ENCODE measurements at regions not wholly inside any gene's neighbourhood (a gene's known extent, or its start where the extent isn't known, plus 50 kb on each side); places are given as distances from the start of the nearest gene placed in this dataset.
"Not testable (repeated sequence)": the region's sequence is repeated elsewhere in the genome, so short reads cannot be mapped to it uniquely, and the experiment has no call there.

- not testable (repeated sequence) for H3K27ac ChIP-seq (ENCODE audit: low read depth); DNase-seq (ENCODE audit: extremely low spot score); H3K4me1 ChIP-seq (ENCODE audit: insufficient read depth); H3K4me3 ChIP-seq (ENCODE audit: low read depth, low read length); H3K36me3 ChIP-seq (ENCODE audit: insufficient read depth)
- 97% methylated on average over 31 of the region's 31 CpGs for WGBS
Observed at GRCh38 chr15:69567238-69567760, 114.7 kb downstream of the RPLP1 start.

- no peaks in the 10 kb centered on the region for H3K36me3 ChIP-seq (ENCODE audit: insufficient read depth)
- no peaks in the 10 kb centered on the region for H3K4me1 ChIP-seq (ENCODE audit: insufficient read depth)
- 80% methylated on average over 8 of the region's 8 CpGs for WGBS
- H3K27ac ChIP-seq (ENCODE audit: low read depth) = no peak overlapping the region
- H3K4me3 ChIP-seq (ENCODE audit: low read depth, low read length) = no peak overlapping the region
- no peak for DNase-seq (ENCODE audit: extremely low spot score)
Observed at GRCh38 chr15:69568173-69569009, 115.8 kb downstream of the RPLP1 start.

GRCh38 chr15:69570454-69570853 lies 117.8 kb downstream of the RPLP1 start:
- Histone ChIP-seq H3K27ac (ENCODE audit: low read depth) (no peak overlapping the region), H3K4me1 (ENCODE audit: insufficient read depth) (no peaks in the 10 kb centered on the region), H3K4me3 (ENCODE audit: low read depth, low read length) (no peak overlapping the region), H3K36me3 (ENCODE audit: insufficient read depth) (no peaks in the 10 kb centered on the region)
- 72% methylated on average over 5 of the region's 5 CpGs for WGBS
- no peak for DNase-seq (ENCODE audit: extremely low spot score)

- no peaks in the 10 kb centered on the region for H3K36me3 ChIP-seq (ENCODE audit: insufficient read depth)
- DNase-seq (ENCODE audit: extremely low spot score) = no peak
- WGBS = 97% methylated on average over 5 of the region's 5 CpGs
- H3K27ac ChIP-seq (ENCODE audit: low read depth) = no peak overlapping the region
- no peak overlapping the region for H3K4me3 ChIP-seq (ENCODE audit: low read depth, low read length)
- H3K4me1 ChIP-seq (ENCODE audit: insufficient read depth) = no peaks in the 10 kb centered on the region
Observed at GRCh38 chr15:69570997-69571396, 118.4 kb downstream of the RPLP1 start.

GRCh38 chr15:69573278-69573677 lies 120.7 kb downstream of the RPLP1 start:
- not testable (repeated sequence) for H3K27ac ChIP-seq (ENCODE audit: low read depth); H3K4me3 ChIP-seq (ENCODE audit: low read depth, low read length); DNase-seq (ENCODE audit: extremely low spot score); H3K4me1 ChIP-seq (ENCODE audit: insufficient read depth); H3K36me3 ChIP-seq (ENCODE audit: insufficient read depth)
- WGBS = 83% methylated on average over 2 of the region's 2 CpGs

GRCh38 chr15:69573815-69574475 lies 121.3 kb downstream of the RPLP1 start:
- no peaks in the 10 kb centered on the region for H3K36me3 ChIP-seq (ENCODE audit: insufficient read depth)
- no peaks in the 10 kb centered on the region for H3K4me1 ChIP-seq (ENCODE audit: insufficient read depth)
- H3K27ac ChIP-seq (ENCODE audit: low read depth) = no peak overlapping the region
- WGBS = 60% methylated on average over 13 of the region's 13 CpGs
- no peak for DNase-seq (ENCODE audit: extremely low spot score)
- no peak overlapping the region for H3K4me3 ChIP-seq (ENCODE audit: low read depth, low read length)

- no peak overlapping the region for H3K27ac ChIP-seq (ENCODE audit: low read depth)
- WGBS = 83% methylated on average over 5 of the region's 5 CpGs
- no peak overlapping the region for H3K4me3 ChIP-seq (ENCODE audit: low read depth, low read length)
- no peaks in the 10 kb centered on the region for H3K4me1 ChIP-seq (ENCODE audit: insufficient read depth)
- DNase-seq (ENCODE audit: extremely low spot score) = no peak
- H3K36me3 ChIP-seq (ENCODE audit: insufficient read depth) = no peaks in the 10 kb centered on the region
Observed at GRCh38 chr15:69574506-69574905, 121.9 kb downstream of the RPLP1 start.

- no peak overlapping the region for H3K4me3 ChIP-seq (ENCODE audit: low read depth, low read length)
- H3K4me1 ChIP-seq (ENCODE audit: insufficient read depth) = no peaks in the 10 kb centered on the region
- DNase-seq (ENCODE audit: extremely low spot score) = no peak
- no peak overlapping the region for H3K27ac ChIP-seq (ENCODE audit: low read depth)
- H3K36me3 ChIP-seq (ENCODE audit: insufficient read depth) = no peaks in the 10 kb centered on the region
- WGBS = 89% methylated on average over 6 of the region's 6 CpGs
Observed at GRCh38 chr15:69575387-69575786, 122.8 kb downstream of the RPLP1 start.

- Histone ChIP-seq H3K36me3 (ENCODE audit: insufficient read depth) (no peaks in the 10 kb centered on the region), H3K4me1 (ENCODE audit: insufficient read depth) (no peaks in the 10 kb centered on the region)
- DNase-seq (ENCODE audit: extremely low spot score) = no peak
Observed at GRCh38 chr15:69576035-69576526, 123.5 kb downstream of the RPLP1 start.

GRCh38 chr15:69576948-69577351 lies 124.3 kb downstream of the RPLP1 start:
- Histone ChIP-seq H3K4me1 (ENCODE audit: insufficient read depth) (no peaks in the 10 kb centered on the region), H3K36me3 (ENCODE audit: insufficient read depth) (no peaks in the 10 kb centered on the region), H3K4me3 (ENCODE audit: low read depth, low read length) (no peak overlapping the region), H3K27ac (ENCODE audit: low read depth) (no peak overlapping the region)
- DNase-seq (ENCODE audit: extremely low spot score) = no peak
- WGBS = 89% methylated on average over 4 of the region's 4 CpGs

More at GRCh38 chr15:69576035-69576526, 123.5 kb downstream of the RPLP1 start:
- Histone ChIP-seq H3K27ac (ENCODE audit: low read depth) (no peak overlapping the region), H3K4me3 (ENCODE audit: low read depth, low read length) (no peak overlapping the region)
- WGBS = 62% methylated on average over 3 of the region's 3 CpGs

- 86% methylated on average over 7 of the region's 7 CpGs for WGBS
- H3K27ac ChIP-seq (ENCODE audit: low read depth) = no peak overlapping the region
- H3K36me3 ChIP-seq (ENCODE audit: insufficient read depth) = no peaks in the 10 kb centered on the region
- DNase-seq (ENCODE audit: extremely low spot score) = no peak
- no peak overlapping the region for H3K4me3 ChIP-seq (ENCODE audit: low read depth, low read length)
- no peaks in the 10 kb centered on the region for H3K4me1 ChIP-seq (ENCODE audit: insufficient read depth)
Observed at GRCh38 chr15:69577397-69577796, 124.8 kb downstream of the RPLP1 start.

- Histone ChIP-seq H3K36me3 (ENCODE audit: insufficient read depth) (no peaks in the 10 kb centered on the region), H3K27ac (ENCODE audit: low read depth) (no peak overlapping the region), H3K4me3 (ENCODE audit: low read depth, low read length) (no peak overlapping the region), H3K4me1 (ENCODE audit: insufficient read depth) (no peaks in the 10 kb centered on the region)
- no peak for DNase-seq (ENCODE audit: extremely low spot score)
- 94% methylated on average over 9 of the region's 9 CpGs for WGBS
Observed at GRCh38 chr15:69578252-69578651, 125.6 kb downstream of the RPLP1 start.

GRCh38 chr15:69578787-69579583 lies 126.4 kb downstream of the RPLP1 start:
- H3K27ac ChIP-seq (ENCODE audit: low read depth) = no peak overlapping the region
- no peak for DNase-seq (ENCODE audit: extremely low spot score)

More at GRCh38 chr15:69578787-69579583, 126.4 kb downstream of the RPLP1 start:
- WGBS = 72% methylated on average over 15 of the region's 15 CpGs
- Histone ChIP-seq H3K4me1 (ENCODE audit: insufficient read depth) (no peaks in the 10 kb centered on the region), H3K36me3 (ENCODE audit: insufficient read depth) (no peaks in the 10 kb centered on the region), H3K4me3 (ENCODE audit: low read depth, low read length) (no peak overlapping the region)

All from urinary bladder (tissue), 3 donors.